Panc1 (cell line): ENCODE measurements at regions not wholly inside any gene's neighbourhood (a gene's known extent, or its start where the extent isn't known, plus 50 kb on each side); places are given as distances from the start of the nearest gene placed in this dataset.

Experiments
- CTCF ChIP-seq: fragments of 450-650 bp; IDR thresholded peaks from 2 replicates; pipeline ENCODE4 v1.5.1; 2017; ENCODE audit warnings: mild to moderate bottlenecking
- POLR2AphosphoS5 ChIP-seq: IDR thresholded peaks from 2 replicates; pipeline ENCODE4 v1.6.1; 2012; ENCODE audit warnings: mild to moderate bottlenecking, low read depth, low read length, moderate library complexity
- TCF7L2 ChIP-seq: IDR thresholded peaks from 2 replicates; pipeline ENCODE4 v1.6.1; 2011; ENCODE audit warnings: mild to moderate bottlenecking, low read depth, low read length, inconsistent platforms

GRCh38 chr6:164882236-164882635 lies 427.2 kb downstream of the C6orf118 start:
- TF ChIP-seq CTCF (no peak), POLR2AphosphoS5 (no peak), TCF7L2 (no peak)
